C4-2B (cell line): ENCODE measurements at regions not wholly inside any gene's neighbourhood (a gene's known extent, or its start where the extent isn't known, plus 50 kb on each side); places are given as distances from the start of the nearest gene placed in this dataset.

ENCODE experiments used
- ZFX ChIP-seq: fragments of 450-650 bp; IDR thresholded peaks from 2 replicates; pipeline ENCODE4 v1.6.1; 2017
- TF ChIP-seq, protein P1 (sequence below): fragments of 450-650 bp; conservative IDR thresholded peaks from 2 replicates; pipeline ENCODE4 v1.5.1; 2017; ENCODE audit warnings: mild to moderate bottlenecking

DNA sequence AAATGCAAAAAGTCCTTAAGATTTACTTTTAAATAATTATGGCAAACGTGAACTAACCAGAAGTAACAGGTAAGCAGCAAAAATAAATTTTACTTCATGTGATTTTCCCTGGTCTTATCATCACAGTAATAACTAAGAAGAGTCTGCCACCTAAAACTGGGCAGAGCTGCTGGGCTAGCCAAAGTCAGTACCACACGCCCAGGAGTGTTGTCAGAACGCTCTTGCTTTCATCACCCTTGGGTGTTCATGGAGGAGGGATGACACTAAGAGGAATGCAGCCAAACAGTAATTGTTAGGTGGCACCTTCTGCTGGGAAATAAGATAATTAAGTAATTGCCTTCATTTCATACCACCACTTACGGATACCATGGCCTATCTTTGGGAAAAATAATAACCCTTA is 92.0 kb upstream of the NEUROD1 start:
- TF ChIP-seq, protein P1, sequence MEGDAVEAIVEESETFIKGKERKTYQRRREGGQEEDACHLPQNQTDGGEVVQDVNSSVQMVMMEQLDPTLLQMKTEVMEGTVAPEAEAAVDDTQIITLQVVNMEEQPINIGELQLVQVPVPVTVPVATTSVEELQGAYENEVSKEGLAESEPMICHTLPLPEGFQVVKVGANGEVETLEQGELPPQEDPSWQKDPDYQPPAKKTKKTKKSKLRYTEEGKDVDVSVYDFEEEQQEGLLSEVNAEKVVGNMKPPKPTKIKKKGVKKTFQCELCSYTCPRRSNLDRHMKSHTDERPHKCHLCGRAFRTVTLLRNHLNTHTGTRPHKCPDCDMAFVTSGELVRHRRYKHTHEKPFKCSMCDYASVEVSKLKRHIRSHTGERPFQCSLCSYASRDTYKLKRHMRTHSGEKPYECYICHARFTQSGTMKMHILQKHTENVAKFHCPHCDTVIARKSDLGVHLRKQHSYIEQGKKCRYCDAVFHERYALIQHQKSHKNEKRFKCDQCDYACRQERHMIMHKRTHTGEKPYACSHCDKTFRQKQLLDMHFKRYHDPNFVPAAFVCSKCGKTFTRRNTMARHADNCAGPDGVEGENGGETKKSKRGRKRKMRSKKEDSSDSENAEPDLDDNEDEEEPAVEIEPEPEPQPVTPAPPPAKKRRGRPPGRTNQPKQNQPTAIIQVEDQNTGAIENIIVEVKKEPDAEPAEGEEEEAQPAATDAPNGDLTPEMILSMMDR = no peak
- TF ChIP-seq ZFX = no peak
